IPS DF 6.9 (cell line): ENCODE measurements at regions not wholly inside any gene's neighbourhood (a gene's known extent, or its start where the extent isn't known, plus 50 kb on each side); places are given as distances from the start of the nearest gene placed in this dataset.

Experiments
- DNase-seq: peaks from one replicate; pipeline ENCODE4 v3.0.0-alpha.2; 2013; ENCODE audit warnings: low read depth, low spot score
- H3K27ac ChIP-seq: one replicate; pipeline ENCODE4 v1.5.1; 2013; ENCODE audit warnings: low read length, control low read depth
- H3K27me3 ChIP-seq: 2 replicates; pipeline ENCODE4 v1.6.1; 2013; ENCODE audit warnings: mild to moderate bottlenecking, low read length; ENCODE audit not compliant: control insufficient read depth, insufficient read depth
- H3K36me3 ChIP-seq: 2 replicates; pipeline ENCODE4 v1.6.1; 2013; ENCODE audit warnings: low read length; ENCODE audit not compliant: control insufficient read depth, insufficient read depth
- H3K4me1 ChIP-seq: 2 replicates; pipeline ENCODE4 v1.6.1; 2013; ENCODE audit warnings: low read length; ENCODE audit not compliant: control insufficient read depth, insufficient read depth
- H3K4me3 ChIP-seq: 2 replicates; pipeline ENCODE4 v1.5.1; 2013; ENCODE audit warnings: mild to moderate bottlenecking, low read length
- H3K9me3 ChIP-seq: 2 replicates; pipeline ENCODE4 v1.6.1; 2013; ENCODE audit warnings: low read length, inconsistent platforms; ENCODE audit not compliant: control insufficient read depth, insufficient read depth
- WGBS: extraction: QIAGEN DNeasy Blood & Tissue Kit; methylation state at CpG from one replicate; pipeline ENCODE4 v1.1.7; 2013; ENCODE audit warnings: mixed read lengths, missing lambda C conversion rate; ENCODE audit not compliant: insufficient read length, insufficient coverage; 5-methylcytosine and 5-hydroxymethylcytosine counted together

- Histone ChIP-seq H3K9me3 (no peaks in the 10 kb centered on the region), H3K4me1 (no peaks in the 10 kb centered on the region; the same call in 1 of the 2 replicates), H3K27me3 (no peaks in the 10 kb centered on the region), H3K36me3 (no peaks in the 10 kb centered on the region), H3K27ac (no peak overlapping the region), H3K4me3 (no peak overlapping the region)
- WGBS = no CpG with 5 or more reads among the region's 3 CpGs
- DNase-seq = peak; percentile 68
Observed at GRCh38 chr15:97909291-97909891, 51.1 kb upstream of the ARRDC4 start.
